ENCODE measurements at regions not wholly inside any gene's neighbourhood (a gene's known extent, or its start where the extent isn't known, plus 50 kb on each side); places are given as distances from the start of the nearest gene placed in this dataset.
"Not testable (repeated sequence)": the region's sequence is repeated elsewhere in the genome, so short reads cannot be mapped to it uniquely, and the experiment has no call there.

GRCh38 chr5:23451156-23451555 lies 56.3 kb upstream of the PRDM9 start:
- DNase-seq, result no peak

GRCh38 chr5:23450187-23450586 lies 57.2 kb upstream of the PRDM9 start:
- DNase-seq, result no peak

GRCh38 chr5:23448627-23449026 lies 58.8 kb upstream of the PRDM9 start:
- DNase-seq, result no peak

GRCh38 chr5:23446424-23446823 lies 61.0 kb upstream of the PRDM9 start:
- no peak for DNase-seq

GRCh38 chr5:23445573-23445972 lies 61.8 kb upstream of the PRDM9 start:
- DNase-seq, result no peak

- no peak for DNase-seq
Observed at GRCh38 chr5:23440703-23441102, 66.7 kb upstream of the PRDM9 start.

GRCh38 chr5:23437011-23437410 lies 70.4 kb upstream of the PRDM9 start:
- DNase-seq, result no peak

GRCh38 chr5:23433534-23434315 lies 73.7 kb upstream of the PRDM9 start:
- DNase-seq, result no peak

GRCh38 chr5:23428705-23429104 lies 78.7 kb upstream of the PRDM9 start:
- no peak for DNase-seq

GRCh38 chr5:23420214-23420613 lies 87.2 kb upstream of the PRDM9 start:
- DNase-seq, result peak; percentile 15

GRCh38 chr5:23419115-23419514 lies 88.3 kb upstream of the PRDM9 start:
- DNase-seq, result peak; percentile 43

GRCh38 chr5:23412515-23412914 lies 94.9 kb upstream of the PRDM9 start:
- no peak for DNase-seq

GRCh38 chr5:23411994-23412393 lies 95.4 kb upstream of the PRDM9 start:
- DNase-seq, result no peak

GRCh38 chr5:23411200-23411599 lies 96.2 kb upstream of the PRDM9 start:
- no peak for DNase-seq

- not testable (repeated sequence) for DNase-seq
Observed at GRCh38 chr5:23410775-23411174, 96.6 kb upstream of the PRDM9 start.

- DNase-seq, result no peak
Observed at GRCh38 chr5:23405316-23406068, 101.9 kb upstream of the PRDM9 start.

GRCh38 chr5:23402585-23402984 lies 104.8 kb upstream of the PRDM9 start:
- DNase-seq, result no peak

- DNase-seq, result no peak
Observed at GRCh38 chr5:23400951-23401350, 106.5 kb upstream of the PRDM9 start.

GRCh38 chr5:23396346-23396745 lies 111.1 kb upstream of the PRDM9 start:
- DNase-seq, result no peak

GRCh38 chr5:23389291-23390101 lies 117.9 kb upstream of the PRDM9 start:
- peak; percentile 76 for DNase-seq

- no peak for DNase-seq
Observed at GRCh38 chr5:23385036-23385435, 122.4 kb upstream of the PRDM9 start.

- DNase-seq, result no peak
Observed at GRCh38 chr5:23372177-23372576, 135.2 kb upstream of the PRDM9 start.

GRCh38 chr5:23368393-23368792 lies 139.0 kb upstream of the PRDM9 start:
- no peak for DNase-seq

GRCh38 chr5:23367874-23368273 lies 139.5 kb upstream of the PRDM9 start:
- no peak for DNase-seq
